GM23338 (cell line): ENCODE measurements at regions not wholly inside any gene's neighbourhood (a gene's known extent, or its start where the extent isn't known, plus 50 kb on each side); places are given as distances from the start of the nearest gene placed in this dataset.

Source experiments
- ATAC-seq: fragments of 200-7000 bp; cut with Tn5 transposase; 3 replicates; pipeline ENCODE4 v1.9.1; 2020
- DNase-seq: peaks from one replicate; pipeline ENCODE4 v3.0.0-alpha.2; 2015; ENCODE audit warnings: low spot score
- H2AFZ ChIP-seq: fragments of 200-600 bp; sonication (generic); 2 replicates; pipeline ENCODE4 v1.8.0; 2016; ENCODE audit warnings: antibody characterized with exemption, mild to moderate bottlenecking, moderate library complexity
- H3F3A ChIP-seq: fragments of 200-600 bp; sonication (generic); replicated peaks from 2 replicates; pipeline ENCODE4 v1.8.0; 2017; ENCODE audit warnings: antibody characterized with exemption, mixed run types, low read depth
- H3K27ac ChIP-seq: fragments of 200-600 bp; sonication (generic); 2 replicates; pipeline ENCODE4 v1.6.1; 2016; ENCODE audit warnings: low read depth
- H3K27me3 ChIP-seq: fragments of 200-600 bp; sonication (generic); 2 replicates; pipeline ENCODE4 v1.8.0; 2016; ENCODE audit warnings: mild to moderate bottlenecking, mixed run types, moderate library complexity; ENCODE audit not compliant: insufficient read depth
- H3K36me3 ChIP-seq: fragments of 200-600 bp; sonication (generic); 2 replicates; pipeline ENCODE4 v1.8.0; 2016; ENCODE audit warnings: mild to moderate bottlenecking; ENCODE audit not compliant: insufficient read depth
- H3K4me1 ChIP-seq: fragments of 200-600 bp; sonication (generic); 2 replicates; pipeline ENCODE4 v1.8.0; 2016; ENCODE audit warnings: mild to moderate bottlenecking, moderate library complexity; ENCODE audit not compliant: insufficient read depth
- H3K4me2 ChIP-seq: fragments of 200-600 bp; sonication (generic); 2 replicates; pipeline ENCODE4 v1.7.1; 2017; ENCODE audit warnings: mixed run types
- H3K4me3 ChIP-seq: fragments of 200-600 bp; sonication (generic); 2 replicates; pipeline ENCODE4 v1.6.1; 2016; ENCODE audit warnings: mixed run types
- H3K79me2 ChIP-seq: fragments of 200-600 bp; sonication (generic); replicated peaks from 2 replicates; pipeline ENCODE4 v1.8.0; 2017; ENCODE audit warnings: mild to moderate bottlenecking; ENCODE audit not compliant: insufficient read depth
- H3K9me2 ChIP-seq: fragments of 200-600 bp; sonication (generic); 2 replicates; pipeline ENCODE4 v1.8.0; 2017; ENCODE audit not compliant: insufficient read depth
- H4K20me1 ChIP-seq: fragments of 200-600 bp; sonication (generic); replicated peaks from 2 replicates; pipeline ENCODE4 v1.8.0; 2017; ENCODE audit warnings: mild to moderate bottlenecking; ENCODE audit not compliant: insufficient read depth
- H3K27ac Mint-ChIP-seq: 2 replicates; pipeline ENCODE4 v1.8.0; 2020; ENCODE audit warnings: inconsistent platforms, mild to moderate bottlenecking, moderate library complexity, mixed read lengths
- H3K27me3 Mint-ChIP-seq: 3 replicates; pipeline ENCODE4 v1.8.0; 2022; ENCODE audit warnings: low read depth, mild to moderate bottlenecking, moderate library complexity, mixed read lengths, inconsistent platforms; ENCODE audit not compliant: insufficient read depth, poor library complexity
- H3K36me3 Mint-ChIP-seq: 3 replicates; pipeline ENCODE4 v1.8.0; 2021; ENCODE audit warnings: low read depth, mild to moderate bottlenecking, inconsistent platforms, moderate library complexity, mixed read lengths
- H3K4me1 Mint-ChIP-seq: 3 replicates; pipeline ENCODE4 v1.8.0; 2020; ENCODE audit warnings: mild to moderate bottlenecking, inconsistent platforms, mixed read lengths
- H3K4me3 Mint-ChIP-seq: 3 replicates; pipeline ENCODE4 v1.8.0; 2021; ENCODE audit warnings: moderate library complexity, mild to moderate bottlenecking, inconsistent platforms, mixed read lengths
- H3K9me3 Mint-ChIP-seq: 3 replicates; pipeline ENCODE4 v1.8.0; 2020; ENCODE audit warnings: moderate library complexity, mild to moderate bottlenecking, inconsistent platforms, mixed read lengths
- CREB1 ChIP-seq: fragments of 250-450 bp; sonication (Bioruptor Pico); IDR thresholded peaks from 2 replicates; pipeline ENCODE4 v1.5.0; 2020; ENCODE audit warnings: low read depth, mild to moderate bottlenecking, moderate library complexity
- ETS1 ChIP-seq: IDR thresholded peaks from 2 replicates; pipeline ENCODE4 v1.6.1; 2016; ENCODE audit warnings: antibody characterized with exemption
- EZH2 ChIP-seq: fragments of 200-600 bp; sonication (generic); IDR thresholded peaks from one replicate; pipeline ENCODE4 v1.8.0; 2017; ENCODE audit warnings: antibody characterized with exemption, mild to moderate bottlenecking, low read depth; ENCODE audit not compliant: unreplicated experiment
- EZH2phosphoT487 ChIP-seq: fragments of 200-600 bp; sonication (generic); IDR thresholded peaks from one replicate; pipeline ENCODE4 v1.8.1; 2018; ENCODE audit warnings: antibody characterized with exemption; ENCODE audit not compliant: unreplicated experiment
- POLR2AphosphoS5 ChIP-seq: IDR thresholded peaks from 2 replicates; pipeline ENCODE4 v1.6.1; 2016; ENCODE audit warnings: antibody characterized with exemption, low read depth
- STAT1 ChIP-seq: IDR thresholded peaks from one replicate; pipeline ENCODE4 v1.6.1; 2016; ENCODE audit warnings: antibody characterized with exemption; ENCODE audit not compliant: unreplicated experiment
- ZNF114 ChIP-seq: fragments of 250-450 bp; sonication (Bioruptor Pico); IDR thresholded peaks from 2 replicates; pipeline ENCODE4 v1.5.0; 2020; ENCODE audit warnings: mild to moderate bottlenecking, moderate library complexity
- ZNF331 ChIP-seq: fragments of 250-450 bp; sonication (Bioruptor Pico); IDR thresholded peaks from 2 replicates; pipeline ENCODE4 v1.5.0; 2020; ENCODE audit warnings: low read depth, mild to moderate bottlenecking, moderate library complexity
- TF ChIP-seq, protein P1 (sequence below): fragments of 250-450 bp; sonication (Bioruptor Pico); IDR thresholded peaks from 2 replicates; pipeline ENCODE4 v1.5.0; 2020; ENCODE audit warnings: mild to moderate bottlenecking, moderate library complexity
- TF ChIP-seq, protein P2 (sequence below), 2 experiments: fragments of 200-600 bp in 1 of 2; sonication (generic) in 1 of 2; conservative IDR thresholded peaks; 2 replicates each; pipeline versions ENCODE4 v1.5.1 to v1.6.1; 2016 to 2017; ENCODE audit warnings: antibody characterized with exemption in 2 of 2, low read depth in 2 of 2, mild to moderate bottlenecking in 2 of 2, moderate library complexity in 1 of 2
- TF ChIP-seq, protein P3 (sequence below): IDR thresholded peaks from one replicate; pipeline ENCODE4 v1.6.1; 2018; ENCODE audit warnings: antibody characterized with exemption; ENCODE audit not compliant: unreplicated experiment

GRCh38 chr13:34734932-34735331 lies 207.1 kb upstream of the NBEA start:
- ATAC-seq = no peak
- H3K27me3 Mint-ChIP-seq = peaks cover 4% of the 10 kb centered on the region
- no peak overlapping the region for H3K27ac Mint-ChIP-seq

More at GRCh38 chr13:34734932-34735331, 207.1 kb upstream of the NBEA start:
- Histone ChIP-seq H3K4me2 (no peak overlapping the region), H3K27ac (no peak overlapping the region), H4K20me1 (no peaks in the 10 kb centered on the region), H3K36me3 (no peaks in the 10 kb centered on the region), H3K4me1 (no peaks in the 10 kb centered on the region), H3K9me2 (no peaks in the 10 kb centered on the region; the same call in none of the 2 replicates), H3K79me2 (no peaks in the 10 kb centered on the region), H3F3A (no peaks in the 10 kb centered on the region), H3K27me3 (no peaks in the 10 kb centered on the region), H3K4me3 (no peak overlapping the region), H2AFZ (0 out of 2 replicates have a peak overlapping the region, but pooled peaks have one; percentile 43)
- Mint-ChIP-seq H3K4me1 (peaks cover 13% of the 10 kb centered on the region; the same call in 2 of the 3 replicates), H3K36me3 (no peaks in the 10 kb centered on the region; the same call in 2 of the 3 replicates), H3K4me3 (no peak overlapping the region), H3K9me3 (no peaks in the 10 kb centered on the region)
- no peak for DNase-seq
- TF ChIP-seq POLR2AphosphoS5 (no peak), ETS1 (no peak), ZNF331 (CRISPR knock-in tag) (no peak), EZH2 (no peak), STAT1 (no peak), ZNF114 (no peak), EZH2phosphoT487 (no peak), CREB1 (CRISPR knock-in tag) (no peak)
- TF ChIP-seq, protein P1, sequence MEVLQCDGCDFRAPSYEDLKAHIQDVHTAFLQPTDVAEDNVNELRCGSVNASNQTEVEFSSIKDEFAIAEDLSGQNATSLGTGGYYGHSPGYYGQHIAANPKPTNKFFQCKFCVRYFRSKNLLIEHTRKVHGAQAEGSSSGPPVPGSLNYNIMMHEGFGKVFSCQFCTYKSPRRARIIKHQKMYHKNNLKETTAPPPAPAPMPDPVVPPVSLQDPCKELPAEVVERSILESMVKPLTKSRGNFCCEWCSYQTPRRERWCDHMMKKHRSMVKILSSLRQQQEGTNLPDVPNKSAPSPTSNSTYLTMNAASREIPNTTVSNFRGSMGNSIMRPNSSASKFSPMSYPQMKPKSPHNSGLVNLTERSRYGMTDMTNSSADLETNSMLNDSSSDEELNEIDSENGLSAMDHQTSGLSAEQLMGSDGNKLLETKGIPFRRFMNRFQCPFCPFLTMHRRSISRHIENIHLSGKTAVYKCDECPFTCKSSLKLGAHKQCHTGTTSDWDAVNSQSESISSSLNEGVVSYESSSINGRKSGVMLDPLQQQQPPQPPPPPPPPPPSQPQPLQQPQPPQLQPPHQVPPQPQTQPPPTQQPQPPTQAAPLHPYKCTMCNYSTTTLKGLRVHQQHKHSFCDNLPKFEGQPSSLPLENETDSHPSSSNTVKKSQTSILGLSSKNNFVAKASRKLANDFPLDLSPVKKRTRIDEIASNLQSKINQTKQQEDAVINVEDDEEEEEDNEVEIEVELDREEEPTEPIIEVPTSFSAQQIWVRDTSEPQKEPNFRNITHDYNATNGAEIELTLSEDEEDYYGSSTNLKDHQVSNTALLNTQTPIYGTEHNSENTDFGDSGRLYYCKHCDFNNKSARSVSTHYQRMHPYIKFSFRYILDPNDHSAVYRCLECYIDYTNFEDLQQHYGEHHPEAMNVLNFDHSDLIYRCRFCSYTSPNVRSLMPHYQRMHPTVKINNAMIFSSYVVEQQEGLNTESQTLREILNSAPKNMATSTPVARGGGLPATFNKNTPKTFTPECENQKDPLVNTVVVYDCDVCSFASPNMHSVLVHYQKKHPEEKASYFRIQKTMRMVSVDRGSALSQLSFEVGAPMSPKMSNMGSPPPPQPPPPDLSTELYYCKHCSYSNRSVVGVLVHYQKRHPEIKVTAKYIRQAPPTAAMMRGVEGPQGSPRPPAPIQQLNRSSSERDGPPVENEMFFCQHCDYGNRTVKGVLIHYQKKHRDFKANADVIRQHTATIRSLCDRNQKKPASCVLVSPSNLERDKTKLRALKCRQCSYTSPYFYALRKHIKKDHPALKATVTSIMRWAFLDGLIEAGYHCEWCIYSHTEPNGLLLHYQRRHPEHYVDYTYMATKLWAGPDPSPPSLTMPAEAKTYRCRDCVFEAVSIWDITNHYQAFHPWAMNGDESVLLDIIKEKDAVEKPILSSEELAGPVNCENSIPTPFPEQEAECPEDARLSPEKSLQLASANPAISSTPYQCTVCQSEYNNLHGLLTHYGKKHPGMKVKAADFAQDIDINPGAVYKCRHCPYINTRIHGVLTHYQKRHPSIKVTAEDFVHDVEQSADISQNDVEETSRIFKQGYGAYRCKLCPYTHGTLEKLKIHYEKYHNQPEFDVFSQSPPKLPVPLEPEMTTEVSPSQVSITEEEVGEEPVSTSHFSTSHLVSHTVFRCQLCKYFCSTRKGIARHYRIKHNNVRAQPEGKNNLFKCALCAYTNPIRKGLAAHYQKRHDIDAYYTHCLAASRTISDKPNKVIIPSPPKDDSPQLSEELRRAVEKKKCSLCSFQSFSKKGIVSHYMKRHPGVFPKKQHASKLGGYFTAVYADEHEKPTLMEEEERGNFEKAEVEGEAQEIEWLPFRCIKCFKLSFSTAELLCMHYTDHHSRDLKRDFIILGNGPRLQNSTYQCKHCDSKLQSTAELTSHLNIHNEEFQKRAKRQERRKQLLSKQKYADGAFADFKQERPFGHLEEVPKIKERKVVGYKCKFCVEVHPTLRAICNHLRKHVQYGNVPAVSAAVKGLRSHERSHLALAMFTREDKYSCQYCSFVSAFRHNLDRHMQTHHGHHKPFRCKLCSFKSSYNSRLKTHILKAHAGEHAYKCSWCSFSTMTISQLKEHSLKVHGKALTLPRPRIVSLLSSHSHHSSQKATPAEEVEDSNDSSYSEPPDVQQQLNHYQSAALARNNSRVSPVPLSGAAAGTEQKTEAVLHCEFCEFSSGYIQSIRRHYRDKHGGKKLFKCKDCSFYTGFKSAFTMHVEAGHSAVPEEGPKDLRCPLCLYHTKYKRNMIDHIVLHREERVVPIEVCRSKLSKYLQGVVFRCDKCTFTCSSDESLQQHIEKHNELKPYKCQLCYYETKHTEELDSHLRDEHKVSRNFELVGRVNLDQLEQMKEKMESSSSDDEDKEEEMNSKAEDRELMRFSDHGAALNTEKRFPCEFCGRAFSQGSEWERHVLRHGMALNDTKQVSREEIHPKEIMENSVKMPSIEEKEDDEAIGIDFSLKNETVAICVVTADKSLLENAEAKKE (CRISPR knock-in tag) = no peak
- TF ChIP-seq, protein P2, sequence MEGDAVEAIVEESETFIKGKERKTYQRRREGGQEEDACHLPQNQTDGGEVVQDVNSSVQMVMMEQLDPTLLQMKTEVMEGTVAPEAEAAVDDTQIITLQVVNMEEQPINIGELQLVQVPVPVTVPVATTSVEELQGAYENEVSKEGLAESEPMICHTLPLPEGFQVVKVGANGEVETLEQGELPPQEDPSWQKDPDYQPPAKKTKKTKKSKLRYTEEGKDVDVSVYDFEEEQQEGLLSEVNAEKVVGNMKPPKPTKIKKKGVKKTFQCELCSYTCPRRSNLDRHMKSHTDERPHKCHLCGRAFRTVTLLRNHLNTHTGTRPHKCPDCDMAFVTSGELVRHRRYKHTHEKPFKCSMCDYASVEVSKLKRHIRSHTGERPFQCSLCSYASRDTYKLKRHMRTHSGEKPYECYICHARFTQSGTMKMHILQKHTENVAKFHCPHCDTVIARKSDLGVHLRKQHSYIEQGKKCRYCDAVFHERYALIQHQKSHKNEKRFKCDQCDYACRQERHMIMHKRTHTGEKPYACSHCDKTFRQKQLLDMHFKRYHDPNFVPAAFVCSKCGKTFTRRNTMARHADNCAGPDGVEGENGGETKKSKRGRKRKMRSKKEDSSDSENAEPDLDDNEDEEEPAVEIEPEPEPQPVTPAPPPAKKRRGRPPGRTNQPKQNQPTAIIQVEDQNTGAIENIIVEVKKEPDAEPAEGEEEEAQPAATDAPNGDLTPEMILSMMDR (conservative IDR thresholded peaks at IDR 0.05; ENCODE audit: low read depth in 2 of 2) = no peak
- TF ChIP-seq, protein P3, sequence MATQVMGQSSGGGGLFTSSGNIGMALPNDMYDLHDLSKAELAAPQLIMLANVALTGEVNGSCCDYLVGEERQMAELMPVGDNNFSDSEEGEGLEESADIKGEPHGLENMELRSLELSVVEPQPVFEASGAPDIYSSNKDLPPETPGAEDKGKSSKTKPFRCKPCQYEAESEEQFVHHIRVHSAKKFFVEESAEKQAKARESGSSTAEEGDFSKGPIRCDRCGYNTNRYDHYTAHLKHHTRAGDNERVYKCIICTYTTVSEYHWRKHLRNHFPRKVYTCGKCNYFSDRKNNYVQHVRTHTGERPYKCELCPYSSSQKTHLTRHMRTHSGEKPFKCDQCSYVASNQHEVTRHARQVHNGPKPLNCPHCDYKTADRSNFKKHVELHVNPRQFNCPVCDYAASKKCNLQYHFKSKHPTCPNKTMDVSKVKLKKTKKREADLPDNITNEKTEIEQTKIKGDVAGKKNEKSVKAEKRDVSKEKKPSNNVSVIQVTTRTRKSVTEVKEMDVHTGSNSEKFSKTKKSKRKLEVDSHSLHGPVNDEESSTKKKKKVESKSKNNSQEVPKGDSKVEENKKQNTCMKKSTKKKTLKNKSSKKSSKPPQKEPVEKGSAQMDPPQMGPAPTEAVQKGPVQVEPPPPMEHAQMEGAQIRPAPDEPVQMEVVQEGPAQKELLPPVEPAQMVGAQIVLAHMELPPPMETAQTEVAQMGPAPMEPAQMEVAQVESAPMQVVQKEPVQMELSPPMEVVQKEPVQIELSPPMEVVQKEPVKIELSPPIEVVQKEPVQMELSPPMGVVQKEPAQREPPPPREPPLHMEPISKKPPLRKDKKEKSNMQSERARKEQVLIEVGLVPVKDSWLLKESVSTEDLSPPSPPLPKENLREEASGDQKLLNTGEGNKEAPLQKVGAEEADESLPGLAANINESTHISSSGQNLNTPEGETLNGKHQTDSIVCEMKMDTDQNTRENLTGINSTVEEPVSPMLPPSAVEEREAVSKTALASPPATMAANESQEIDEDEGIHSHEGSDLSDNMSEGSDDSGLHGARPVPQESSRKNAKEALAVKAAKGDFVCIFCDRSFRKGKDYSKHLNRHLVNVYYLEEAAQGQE = no peak
